SK-N-SH (cell line): ENCODE measurements at regions not wholly inside any gene's neighbourhood (a gene's known extent, or its start where the extent isn't known, plus 50 kb on each side); places are given as distances from the start of the nearest gene placed in this dataset.

ENCODE experiments used
- CTCF ChIP-seq: fragments of 200-600 bp; sonication (generic); IDR thresholded peaks from 2 replicates; pipeline ENCODE4 v1.6.1; 2017; ENCODE audit warnings: antibody characterized with exemption, mild to moderate bottlenecking, moderate library complexity
- POLR2AphosphoS5 ChIP-seq: IDR thresholded peaks from 2 replicates; pipeline ENCODE4 v1.6.1; 2012; ENCODE audit warnings: low read depth, low read length
- RXRA ChIP-seq: IDR thresholded peaks from 2 replicates; pipeline ENCODE4 v1.4.0; 2012; ENCODE audit warnings: low read depth, mild to moderate bottlenecking, borderline replicate concordance
- TF ChIP-seq, protein P1 (sequence below): IDR thresholded peaks from 2 replicates; pipeline ENCODE4 v1.4.0; 2012; ENCODE audit warnings: low read depth

- TF ChIP-seq RXRA (no peak), POLR2AphosphoS5 (no peak), CTCF (no peak)
- TF ChIP-seq, protein P1, sequence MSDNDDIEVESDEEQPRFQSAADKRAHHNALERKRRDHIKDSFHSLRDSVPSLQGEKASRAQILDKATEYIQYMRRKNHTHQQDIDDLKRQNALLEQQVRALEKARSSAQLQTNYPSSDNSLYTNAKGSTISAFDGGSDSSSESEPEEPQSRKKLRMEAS: no peak
These were observed 1342.6 kb downstream of the REEP3 start for GRCh38 chr10:64863836-64864235.
